ENCODE measurements at regions not wholly inside any gene's neighbourhood (a gene's known extent, or its start where the extent isn't known, plus 50 kb on each side); places are given as distances from the start of the nearest gene placed in this dataset.

- no peak for DNase-seq
Measured at GRCh38 chr1:82598337-82598736, 797.6 kb downstream of the ADGRL2 start.

GRCh38 chr1:82597649-82598048 is 796.9 kb downstream of the ADGRL2 start:
- DNase-seq: no peak

DNA sequence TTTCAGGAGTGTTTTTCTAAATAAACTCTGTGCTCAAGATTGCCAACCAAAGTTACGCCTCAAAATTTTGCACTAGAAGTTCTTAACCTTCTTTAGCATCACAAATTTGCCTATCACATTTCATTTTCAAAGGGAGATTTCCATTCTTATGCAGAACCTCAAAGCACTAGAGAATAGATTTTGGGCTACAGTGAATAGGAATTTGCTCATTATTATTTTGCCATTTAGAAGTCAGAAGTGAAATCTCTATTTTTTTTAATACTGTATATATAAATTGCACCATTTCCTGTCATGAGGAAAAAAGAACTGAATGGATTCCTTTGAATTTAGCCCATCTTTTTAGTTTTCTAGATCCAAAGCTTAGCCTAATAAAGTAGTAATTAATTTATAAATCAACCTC is 796.4 kb downstream of the ADGRL2 start:
- DNase-seq: no peak

DNA sequence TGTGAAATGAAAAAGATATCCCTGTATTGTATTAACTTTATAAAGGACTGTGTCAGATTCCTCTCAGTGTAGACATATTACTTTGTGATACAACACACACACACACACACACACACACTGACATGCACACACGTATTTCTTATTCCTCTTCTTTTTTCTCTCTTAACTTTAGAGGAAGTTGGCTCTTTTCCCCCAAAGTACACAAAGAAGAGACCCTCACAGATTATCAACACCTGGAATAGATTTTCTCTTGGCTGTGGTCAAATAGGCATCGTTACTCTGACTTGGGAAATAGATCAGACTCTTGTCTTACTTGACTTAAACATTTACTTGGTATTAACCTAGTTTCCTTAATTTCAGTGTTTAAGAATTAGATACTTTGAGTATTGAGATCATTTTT is 792.8 kb downstream of the ADGRL2 start:
- DNase-seq: no peak

DNA sequence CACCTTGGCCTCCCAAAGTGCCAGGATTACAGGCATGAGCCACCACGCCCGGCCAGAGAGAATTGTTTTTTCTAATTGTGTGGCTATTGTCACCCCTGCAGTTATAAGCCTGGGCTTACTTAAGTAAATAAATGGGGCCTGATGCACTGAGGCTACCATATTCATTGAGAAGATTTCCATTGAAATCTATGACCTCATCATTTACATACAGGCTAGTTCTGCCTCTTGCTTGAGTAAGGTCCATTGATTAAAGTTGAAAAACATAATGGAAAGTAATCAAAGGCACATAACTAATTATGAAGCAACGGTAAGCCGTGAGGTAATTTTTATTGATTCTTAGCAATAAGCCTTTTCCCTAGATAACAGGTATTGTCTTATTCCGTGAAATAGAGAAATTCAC is 788.9 kb downstream of the ADGRL2 start:
- no peak for DNase-seq

DNA sequence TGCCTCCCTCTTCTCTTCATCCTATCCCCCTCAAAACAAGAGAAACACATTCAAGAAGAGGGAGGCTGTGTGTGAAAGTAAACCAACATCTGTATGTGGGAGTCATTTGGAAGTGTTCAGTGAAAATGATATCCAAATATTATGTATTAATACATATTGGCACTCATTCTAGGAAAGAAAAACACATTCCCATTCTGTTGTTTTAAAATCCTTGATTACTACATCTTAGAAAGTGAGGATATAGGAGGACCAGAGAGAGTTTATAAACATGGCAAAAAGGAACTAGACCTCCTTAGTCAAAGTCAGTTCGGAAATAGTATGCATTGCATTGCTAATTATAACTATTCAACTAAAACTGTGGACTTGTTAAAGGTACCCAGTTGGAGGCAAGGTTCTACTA is 786.6 kb downstream of the ADGRL2 start:
- DNase-seq: no peak

DNA sequence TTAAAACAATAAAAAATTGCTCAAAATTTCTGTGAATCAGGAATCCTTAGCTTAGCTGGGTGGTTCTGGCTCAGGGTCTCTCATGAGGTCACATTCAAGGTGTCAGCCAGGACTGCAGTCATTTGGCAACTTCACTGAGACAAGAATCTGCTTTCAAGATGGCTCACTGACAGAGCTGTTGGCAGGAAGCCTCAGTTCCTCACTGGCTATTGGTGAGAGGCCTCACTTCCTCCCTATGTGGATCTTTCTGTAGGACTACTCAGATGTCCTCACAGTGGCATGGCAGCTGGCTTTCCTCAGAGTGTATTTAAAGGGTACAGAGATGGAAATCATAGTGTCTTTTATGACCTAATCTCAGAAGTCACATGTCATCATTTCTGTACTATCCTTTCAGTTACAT is 785.7 kb downstream of the ADGRL2 start:
- DNase-seq: no peak

DNA sequence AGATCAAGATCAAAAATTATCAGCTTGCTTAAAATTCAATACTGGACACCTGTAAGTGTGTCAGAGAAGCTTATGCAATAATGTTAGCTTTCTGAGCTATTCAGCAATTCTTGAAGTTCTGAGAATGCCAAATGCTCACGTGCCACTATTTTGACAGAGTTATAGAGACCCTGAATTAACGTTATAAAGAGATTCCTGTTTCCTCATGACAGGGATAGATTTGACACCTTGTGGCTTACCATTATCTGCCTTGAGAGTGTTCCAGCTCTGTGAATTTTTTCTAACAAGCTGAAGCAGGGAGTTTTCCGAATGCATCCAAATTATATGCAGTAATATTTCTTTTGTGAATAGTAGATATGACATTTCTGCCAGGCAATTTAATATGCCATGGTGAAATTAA is 781.6 kb downstream of the ADGRL2 start:
- no peak for DNase-seq

- no peak for DNase-seq
Measured at GRCh38 chr1:82578086-82578726, 777.5 kb downstream of the ADGRL2 start.

DNA sequence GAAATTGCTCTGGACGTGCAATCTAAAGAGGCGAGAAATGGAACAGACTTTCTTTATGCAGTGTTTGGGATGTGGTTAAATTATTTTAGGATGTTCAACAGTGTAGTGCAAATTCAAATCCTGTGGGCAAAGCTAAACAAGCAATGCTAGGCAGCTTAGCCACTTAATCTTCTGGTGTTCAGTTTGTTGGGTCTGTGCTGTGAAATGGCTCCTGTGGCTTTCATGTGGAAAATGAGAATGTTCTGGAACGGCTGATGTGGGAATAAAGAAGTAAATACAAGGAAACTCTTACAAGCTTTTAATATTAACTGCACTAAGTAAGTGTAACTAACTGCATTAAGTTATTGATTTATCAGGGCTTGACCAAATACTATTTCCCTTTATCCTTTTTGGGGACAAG is 766.6 kb downstream of the ADGRL2 start:
- no peak for DNase-seq

DNA sequence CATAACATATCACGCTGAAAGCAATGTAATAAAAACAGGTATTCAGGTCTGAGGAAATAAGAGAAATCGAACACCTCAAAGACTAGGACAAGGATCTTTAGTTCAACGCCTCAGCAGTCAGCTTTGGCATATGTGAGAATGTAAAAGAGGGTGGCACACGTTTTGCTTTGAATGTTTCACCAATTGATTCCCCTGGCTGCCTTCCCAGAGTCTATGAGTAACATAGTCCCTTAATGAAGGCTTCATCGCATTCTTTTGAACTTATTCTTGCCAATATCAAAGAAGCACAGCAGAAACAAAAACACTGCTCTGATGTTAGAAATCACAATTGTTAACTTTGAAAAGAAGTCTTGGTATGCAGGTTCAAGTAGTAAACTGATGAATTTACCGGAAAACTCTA is 764.8 kb downstream of the ADGRL2 start:
- no peak for DNase-seq

- DNase-seq: no peak
Measured at GRCh38 chr1:82565146-82565545, 764.4 kb downstream of the ADGRL2 start.

DNA sequence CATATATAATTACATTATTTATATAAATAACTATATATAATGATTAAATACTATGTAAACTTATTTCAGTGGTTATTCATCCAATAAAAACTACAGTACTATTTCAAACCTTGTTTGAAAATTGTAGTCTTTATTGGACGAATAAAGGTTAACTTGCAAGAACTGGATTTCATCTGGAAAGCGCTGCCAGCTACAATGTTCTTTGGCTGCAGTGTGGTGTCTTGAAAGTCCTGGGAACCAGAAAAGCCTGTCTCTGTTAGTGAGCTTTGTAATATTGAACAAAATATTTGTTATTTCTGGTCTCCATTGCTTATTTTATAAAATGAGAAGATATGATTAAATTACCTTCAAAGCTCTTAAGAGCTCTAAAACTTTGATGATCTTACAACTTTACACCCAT is 763.6 kb downstream of the ADGRL2 start:
- no peak for DNase-seq

DNA sequence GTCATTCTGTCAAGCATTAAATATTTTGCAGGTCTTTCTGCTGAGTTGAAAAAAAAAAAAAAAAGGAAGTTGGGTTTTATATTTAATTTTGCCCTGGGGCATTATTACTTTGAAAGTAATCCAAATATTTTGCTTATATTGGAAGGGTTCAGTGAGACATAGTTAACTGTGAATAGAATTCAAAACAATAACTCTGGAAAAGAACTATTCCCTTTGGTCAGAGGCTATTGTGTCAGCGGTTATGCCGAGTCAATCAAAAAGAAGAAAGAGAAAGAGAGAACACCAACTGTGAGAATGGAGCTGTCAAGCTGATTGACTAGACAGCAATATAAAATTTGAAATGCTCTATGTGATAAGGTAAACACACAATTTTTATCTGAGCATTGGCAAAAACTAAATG is 761.7 kb downstream of the ADGRL2 start:
- DNase-seq: no peak

DNA sequence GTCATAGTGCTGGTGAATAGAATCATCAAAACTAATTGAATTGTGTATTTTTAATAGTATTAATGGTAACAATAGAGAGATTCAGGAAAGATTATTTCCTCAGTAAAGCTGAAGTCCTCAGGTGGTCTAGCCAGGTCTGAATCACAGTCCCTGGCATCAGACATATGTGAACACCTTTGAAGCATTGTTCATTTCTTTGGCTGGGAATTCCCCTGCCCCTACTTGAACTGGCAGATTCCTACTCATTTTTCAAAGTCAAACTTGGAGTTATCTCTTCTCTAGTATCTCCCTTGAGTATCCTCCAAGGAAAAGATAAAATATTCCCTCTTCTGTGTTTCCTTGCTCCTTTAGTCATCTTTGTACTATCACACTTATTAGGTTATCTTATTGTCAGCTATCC is 759.8 kb downstream of the ADGRL2 start:
- DNase-seq: no peak

GRCh38 chr1:82555501-82555900 is 754.8 kb downstream of the ADGRL2 start:
- DNase-seq: no peak

DNA sequence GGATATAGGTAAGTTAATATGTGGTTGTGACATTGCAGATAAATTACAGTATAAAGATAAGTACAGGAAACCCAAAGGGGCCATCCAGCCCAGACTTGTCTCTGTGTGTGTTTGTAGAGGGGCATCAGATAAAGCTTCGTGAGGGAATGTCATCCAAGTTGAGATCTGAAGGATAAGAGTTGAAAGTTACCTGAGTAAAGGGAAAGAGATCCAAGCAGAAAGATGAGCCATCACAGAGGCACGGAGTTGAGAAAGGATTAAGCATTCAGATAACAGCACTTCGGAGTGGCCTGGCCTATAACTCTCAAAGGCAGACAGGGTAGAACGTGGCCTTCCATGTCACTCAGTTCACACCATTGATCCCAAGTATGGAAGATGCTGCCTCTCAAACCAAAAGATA is 749.1 kb downstream of the ADGRL2 start:
- no peak for DNase-seq

DNA sequence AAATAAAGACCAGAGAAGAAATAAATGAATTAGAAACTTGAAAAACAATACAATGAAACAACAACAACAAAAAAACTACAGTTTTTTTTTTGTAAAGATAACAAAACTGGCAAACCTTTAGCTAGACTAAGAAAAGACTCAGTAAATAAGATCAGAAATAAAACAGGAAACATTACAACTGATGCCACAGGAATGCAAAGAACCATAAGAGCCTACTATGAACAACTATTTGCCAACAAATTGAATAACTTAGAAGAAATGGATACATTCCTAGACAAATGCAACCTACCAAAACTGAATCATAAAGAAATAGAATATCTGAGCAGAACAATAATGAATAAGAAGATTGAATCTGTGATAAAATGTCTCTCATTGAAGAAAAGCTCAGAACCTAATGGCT is 742.0 kb downstream of the ADGRL2 start:
- DNase-seq: no peak

GRCh38 chr1:82542141-82542540 is 741.4 kb downstream of the ADGRL2 start:
- no peak for DNase-seq

DNA sequence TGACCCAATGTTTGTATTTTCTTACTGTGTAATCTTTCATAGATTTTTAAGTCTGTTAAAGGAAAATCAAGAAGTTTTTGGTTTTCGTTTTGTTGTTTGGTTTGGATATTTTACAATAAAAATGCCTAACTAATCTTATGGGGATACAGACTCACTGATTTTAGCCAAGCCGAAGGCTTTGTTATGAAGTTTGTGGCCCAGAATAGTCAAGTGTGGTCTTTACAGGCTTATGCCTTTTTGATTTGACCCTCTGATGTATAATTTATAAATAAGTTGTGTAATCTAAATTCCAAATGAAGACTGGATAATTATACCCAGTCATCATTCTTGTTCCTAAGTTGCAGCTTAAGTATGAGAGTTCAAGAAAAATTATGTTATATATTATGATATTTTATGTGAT is 739.3 kb downstream of the ADGRL2 start:
- no peak for DNase-seq

- DNase-seq: no peak
Measured at GRCh38 chr1:82538876-82539275, 738.1 kb downstream of the ADGRL2 start.

DNA sequence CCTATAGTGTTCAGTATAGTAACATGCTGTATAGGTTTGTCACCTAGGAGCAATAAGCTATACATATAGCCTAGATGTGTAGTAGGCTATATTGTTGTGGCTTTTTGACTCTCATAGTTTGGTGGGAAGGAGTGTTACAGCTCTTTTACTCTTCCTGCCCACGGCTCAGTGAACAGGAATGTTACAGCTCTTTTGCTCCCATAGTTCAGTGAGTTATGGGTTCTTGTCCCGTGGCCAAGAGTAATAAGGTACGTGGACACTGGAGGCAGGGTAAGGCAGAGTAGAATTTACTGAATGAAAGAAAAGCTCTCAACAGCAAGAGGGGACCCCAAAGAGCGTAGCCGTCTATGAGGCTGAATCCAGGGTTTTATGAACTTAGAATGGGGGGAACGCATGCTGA is 734.3 kb downstream of the ADGRL2 start:
- no peak for DNase-seq

DNA sequence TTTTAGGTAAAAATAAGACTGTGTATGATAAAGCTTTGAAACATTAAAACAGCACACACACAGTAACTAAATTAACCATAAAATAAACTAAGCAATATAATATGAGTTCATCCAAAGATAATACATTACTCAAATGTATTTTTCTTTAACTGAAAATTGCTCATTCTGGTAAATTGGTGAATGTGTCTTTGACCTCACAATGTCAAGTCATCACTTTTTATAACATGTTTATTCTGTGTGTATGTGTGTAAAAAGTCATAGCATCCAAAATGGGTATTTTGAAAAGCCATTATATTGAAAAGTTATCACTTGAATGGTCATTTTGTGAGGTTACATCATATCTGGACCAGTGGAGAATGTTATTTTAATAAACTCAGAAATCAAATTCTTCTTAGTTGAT is 724.6 kb downstream of the ADGRL2 start:
- DNase-seq: no peak

DNA sequence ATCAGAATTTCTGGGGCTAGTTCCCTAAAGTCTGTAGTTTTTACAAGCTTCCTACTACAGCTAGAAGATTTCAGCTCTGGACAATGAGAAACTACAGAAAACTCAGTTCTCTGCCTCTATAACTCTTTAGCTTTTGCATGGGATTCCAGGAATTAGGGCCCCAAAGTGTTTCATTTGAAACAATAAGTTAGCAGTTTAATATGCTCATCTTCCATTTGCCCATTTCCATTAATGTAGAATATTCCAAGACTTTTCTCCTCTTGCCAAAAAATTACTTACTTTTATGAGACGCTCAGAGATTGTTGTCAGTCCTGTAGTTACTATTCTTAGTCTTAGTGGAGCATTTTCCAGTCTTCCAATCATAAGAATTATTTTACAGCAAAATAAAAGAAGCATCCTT is 719.9 kb downstream of the ADGRL2 start:
- DNase-seq: no peak

DNA sequence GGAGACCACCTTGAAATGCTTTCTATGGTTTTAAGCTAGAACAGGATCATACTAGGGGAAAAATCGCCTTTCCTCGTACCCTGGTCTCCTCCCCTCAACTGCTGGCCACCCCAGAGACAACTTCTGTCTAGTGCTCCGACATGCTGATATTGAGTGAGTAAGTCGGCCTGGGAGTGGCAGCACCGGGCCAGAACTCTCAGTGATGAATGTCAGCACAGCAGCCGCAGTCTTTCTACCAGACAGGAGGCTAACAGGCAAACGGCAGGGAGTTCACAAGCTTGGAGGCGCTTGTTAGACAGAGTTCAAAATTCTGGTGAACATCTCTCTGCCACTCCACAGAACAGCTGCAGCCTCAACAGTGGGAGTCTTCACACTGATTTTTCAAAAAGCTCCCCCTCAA is 716.9 kb downstream of the ADGRL2 start:
- no peak for DNase-seq

DNA sequence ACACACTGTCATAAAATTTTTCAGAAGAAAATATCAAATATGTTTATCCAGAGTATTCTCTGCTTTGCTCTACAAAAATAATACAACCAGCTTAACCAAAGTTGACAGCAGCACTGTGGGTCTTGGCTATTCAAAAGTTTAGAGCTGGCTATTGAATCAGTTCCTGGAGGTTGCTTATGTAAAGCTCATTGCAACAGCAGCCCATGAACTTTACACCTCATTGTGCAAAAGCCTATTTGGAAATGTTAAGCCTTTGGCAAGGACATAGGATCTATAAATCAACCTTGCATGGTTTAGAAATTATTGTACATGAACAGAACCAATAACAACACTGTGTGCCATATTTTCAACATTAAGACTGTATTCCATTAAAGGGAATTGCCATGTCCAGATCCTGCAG is 714.9 kb downstream of the ADGRL2 start:
- no peak for DNase-seq

Measured in CD4-positive, alpha-beta T cell treated with Interleukin-4 for 1 hour (primary cell).